KMS-11 (cell line): ENCODE measurements at regions not wholly inside any gene's neighbourhood (a gene's known extent, or its start where the extent isn't known, plus 50 kb on each side); places are given as distances from the start of the nearest gene placed in this dataset.

Source experiments
- H2AFZ ChIP-seq: fragments of 200-600 bp; sonication (generic); 2 replicates; pipeline ENCODE4 v1.6.1; 2016; ENCODE audit warnings: antibody characterized with exemption, mixed run types, low read depth
- H3K27ac ChIP-seq: fragments of 200-600 bp; sonication (generic); 2 replicates; pipeline ENCODE4 v1.6.1; 2016; ENCODE audit warnings: mild to moderate bottlenecking, mixed run types
- H3K27me3 ChIP-seq: fragments of 200-600 bp; sonication (generic); 2 replicates; pipeline ENCODE4 v1.6.1; 2017; ENCODE audit warnings: mild to moderate bottlenecking, low read depth, mixed run types, moderate library complexity; ENCODE audit not compliant: insufficient read depth
- H3K36me3 ChIP-seq: fragments of 200-600 bp; sonication (generic); 2 replicates; pipeline ENCODE4 v1.6.1; 2017; ENCODE audit warnings: mild to moderate bottlenecking, mixed run types; ENCODE audit not compliant: insufficient read depth
- H3K4me1 ChIP-seq: fragments of 200-600 bp; sonication (generic); 2 replicates; pipeline ENCODE4 v1.6.1; 2016; ENCODE audit warnings: mild to moderate bottlenecking, low read depth, mixed run types; ENCODE audit not compliant: poor library complexity, severe bottlenecking
- H3K4me2 ChIP-seq: fragments of 200-600 bp; sonication (generic); 2 replicates; pipeline ENCODE4 v1.7.0; 2016; ENCODE audit warnings: mild to moderate bottlenecking, mixed run types
- H3K4me3 ChIP-seq: fragments of 200-600 bp; sonication (generic); IDR thresholded peaks from 2 replicates; pipeline ENCODE4 v1.6.1; 2017; ENCODE audit warnings: low read depth, low read length, mixed read lengths; ENCODE audit not compliant: insufficient read depth
- H3K79me2 ChIP-seq: fragments of 200-600 bp; sonication (generic); 2 replicates; pipeline ENCODE4 v1.6.1; 2016; ENCODE audit warnings: low read depth, mixed run types; ENCODE audit not compliant: insufficient read depth
- H3K9ac ChIP-seq: fragments of 200-600 bp; sonication (generic); 2 replicates; pipeline ENCODE4 v1.6.1; 2016; ENCODE audit warnings: mild to moderate bottlenecking, mixed run types
- H4K20me1 ChIP-seq: fragments of 200-600 bp; sonication (generic); 2 replicates; pipeline ENCODE4 v1.6.1; 2016; ENCODE audit warnings: mild to moderate bottlenecking, mixed run types; ENCODE audit not compliant: insufficient read depth
- TF ChIP-seq, protein P1 (sequence below): fragments of 200-600 bp; sonication (generic); conservative IDR thresholded peaks from 2 replicates; pipeline ENCODE4 v1.6.1; 2017; ENCODE audit warnings: low read depth, mild to moderate bottlenecking, antibody characterized with exemption, low read length, moderate library complexity, mixed read lengths

GRCh38 chr11:69218271-69218682 lies 62.5 kb downstream of the SMIM38 start:
- H3K4me1 ChIP-seq: no peaks in the 10 kb centered on the region
- H2AFZ ChIP-seq: no peak overlapping the region
- TF ChIP-seq, protein P1, sequence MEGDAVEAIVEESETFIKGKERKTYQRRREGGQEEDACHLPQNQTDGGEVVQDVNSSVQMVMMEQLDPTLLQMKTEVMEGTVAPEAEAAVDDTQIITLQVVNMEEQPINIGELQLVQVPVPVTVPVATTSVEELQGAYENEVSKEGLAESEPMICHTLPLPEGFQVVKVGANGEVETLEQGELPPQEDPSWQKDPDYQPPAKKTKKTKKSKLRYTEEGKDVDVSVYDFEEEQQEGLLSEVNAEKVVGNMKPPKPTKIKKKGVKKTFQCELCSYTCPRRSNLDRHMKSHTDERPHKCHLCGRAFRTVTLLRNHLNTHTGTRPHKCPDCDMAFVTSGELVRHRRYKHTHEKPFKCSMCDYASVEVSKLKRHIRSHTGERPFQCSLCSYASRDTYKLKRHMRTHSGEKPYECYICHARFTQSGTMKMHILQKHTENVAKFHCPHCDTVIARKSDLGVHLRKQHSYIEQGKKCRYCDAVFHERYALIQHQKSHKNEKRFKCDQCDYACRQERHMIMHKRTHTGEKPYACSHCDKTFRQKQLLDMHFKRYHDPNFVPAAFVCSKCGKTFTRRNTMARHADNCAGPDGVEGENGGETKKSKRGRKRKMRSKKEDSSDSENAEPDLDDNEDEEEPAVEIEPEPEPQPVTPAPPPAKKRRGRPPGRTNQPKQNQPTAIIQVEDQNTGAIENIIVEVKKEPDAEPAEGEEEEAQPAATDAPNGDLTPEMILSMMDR: no peak
- no peaks in the 10 kb centered on the region for H4K20me1 ChIP-seq
- no peak overlapping the region for H3K27ac ChIP-seq
- H3K36me3 ChIP-seq: no peaks in the 10 kb centered on the region
- H3K79me2 ChIP-seq: no peaks in the 10 kb centered on the region
- H3K27me3 ChIP-seq: peaks cover 40% of the 10 kb centered on the region
- H3K4me3 ChIP-seq: no peak overlapping the region
- no peak overlapping the region for H3K9ac ChIP-seq
- no peak overlapping the region for H3K4me2 ChIP-seq

GRCh38 chr11:69218946-69219720 lies 63.4 kb downstream of the SMIM38 start:
- Histone ChIP-seq H3K27me3 (peaks cover 46% of the 10 kb centered on the region), H4K20me1 (no peaks in the 10 kb centered on the region)

GRCh38 chr11:69219991-69220390 lies 64.3 kb downstream of the SMIM38 start:
- peaks cover 53% of the 10 kb centered on the region for H3K27me3 ChIP-seq

More at GRCh38 chr11:69218946-69219720, 63.4 kb downstream of the SMIM38 start:
- TF ChIP-seq, protein P1: no peak
- H3K79me2 ChIP-seq: no peaks in the 10 kb centered on the region
- H3K4me1 ChIP-seq: no peaks in the 10 kb centered on the region
- H2AFZ ChIP-seq: no peak overlapping the region
- no peak overlapping the region for H3K4me2 ChIP-seq
- no peak overlapping the region for H3K4me3 ChIP-seq
- no peak overlapping the region for H3K27ac ChIP-seq
- H3K36me3 ChIP-seq: no peaks in the 10 kb centered on the region
- H3K9ac ChIP-seq: no peak overlapping the region

GRCh38 chr11:69220561-69221051 lies 64.9 kb downstream of the SMIM38 start:
- Histone ChIP-seq H3K9ac (no peak overlapping the region), H4K20me1 (no peaks in the 10 kb centered on the region), H3K4me3 (no peak overlapping the region), H3K79me2 (no peaks in the 10 kb centered on the region), H3K4me1 (no peaks in the 10 kb centered on the region), H3K27ac (no peak overlapping the region), H2AFZ (no peak overlapping the region), H3K36me3 (no peaks in the 10 kb centered on the region), H3K27me3 (peaks cover 54% of the 10 kb centered on the region), H3K4me2 (no peak overlapping the region)
- TF ChIP-seq, protein P1: no peak

More at GRCh38 chr11:69219991-69220390, 64.3 kb downstream of the SMIM38 start:
- Histone ChIP-seq H3K4me2 (no peak overlapping the region), H3K79me2 (no peaks in the 10 kb centered on the region), H4K20me1 (no peaks in the 10 kb centered on the region), H3K36me3 (no peaks in the 10 kb centered on the region), H2AFZ (no peak overlapping the region), H3K4me1 (no peaks in the 10 kb centered on the region), H3K9ac (no peak overlapping the region), H3K4me3 (no peak overlapping the region), H3K27ac (no peak overlapping the region)
- TF ChIP-seq, protein P1: no peak
